SK-N-SH (cell line): ENCODE measurements at regions not wholly inside any gene's neighbourhood (a gene's known extent, or its start where the extent isn't known, plus 50 kb on each side); places are given as distances from the start of the nearest gene placed in this dataset.

Experiments
- CTCF ChIP-seq: fragments of 200-600 bp; sonication (generic); IDR thresholded peaks from 2 replicates; pipeline ENCODE4 v1.6.1; 2017; ENCODE audit warnings: antibody characterized with exemption, mild to moderate bottlenecking, moderate library complexity
- EZH2phosphoT487 ChIP-seq: fragments of 200-600 bp; sonication (generic); IDR thresholded peaks from 2 replicates; pipeline ENCODE4 v1.6.1; 2017; ENCODE audit warnings: low read depth, mixed run types, mild to moderate bottlenecking, antibody characterized with exemption, moderate library complexity, borderline replicate concordance
- GABPA ChIP-seq: IDR thresholded peaks from 2 replicates; pipeline ENCODE4 v1.4.0; 2012; ENCODE audit warnings: low read depth, mild to moderate bottlenecking
- JUND ChIP-seq: IDR thresholded peaks from 2 replicates; pipeline ENCODE4 v1.4.0; 2012
- NFIC ChIP-seq: IDR thresholded peaks from 2 replicates; pipeline ENCODE4 v1.4.0; 2012; ENCODE audit warnings: borderline replicate concordance
- TAF1 ChIP-seq: IDR thresholded peaks from 2 replicates; pipeline ENCODE4 v1.6.1; 2012; ENCODE audit warnings: low read depth, mild to moderate bottlenecking, low read length, moderate library complexity, borderline replicate concordance
- TCF12 ChIP-seq: IDR thresholded peaks from 2 replicates; pipeline ENCODE4 v1.4.0; 2012

GRCh38 chr7:34564091-34564490 is 93.9 kb upstream of the NPSR1 start:
- TF ChIP-seq CTCF (no peak), JUND (no peak), EZH2phosphoT487 (no peak), GABPA (no peak), NFIC (no peak), TCF12 (no peak), TAF1 (no peak)
